Neural progenitor cell (in vitro differentiated cells): ENCODE measurements at regions not wholly inside any gene's neighbourhood (a gene's known extent, or its start where the extent isn't known, plus 50 kb on each side); places are given as distances from the start of the nearest gene placed in this dataset.

Experiments used
- CTCF ChIP-seq: fragments of 200-600 bp; sonication (generic); IDR thresholded peaks from 2 replicates; pipeline ENCODE4 v1.5.1; 2017; ENCODE audit warnings: antibody characterized with exemption, mild to moderate bottlenecking
- EZH2 ChIP-seq: fragments of 200-600 bp; sonication (generic); IDR thresholded peaks from 2 replicates; pipeline ENCODE4 v1.6.1; 2017; ENCODE audit warnings: antibody characterized with exemption, mild to moderate bottlenecking, moderate library complexity
- EZH2phosphoT487 ChIP-seq: fragments of 200-600 bp; sonication (generic); IDR thresholded peaks from 2 replicates; pipeline ENCODE4 v1.6.1; 2017; ENCODE audit warnings: antibody characterized with exemption

- TF ChIP-seq CTCF (no peak), EZH2 (no peak), EZH2phosphoT487 (no peak)
Measured at GRCh38 chr10:4370376-4370775, 455.6 kb upstream of the AKR1E2 start.
